GM18508 (cell line): ENCODE measurements at regions not wholly inside any gene's neighbourhood (a gene's known extent, or its start where the extent isn't known, plus 50 kb on each side); places are given as distances from the start of the nearest gene placed in this dataset.

ENCODE experiments used
- ATAC-seq: cut with Tn5 transposase; IDR thresholded peaks from one replicate; pipeline ENCODE4 v1.9.1; 2021; ENCODE audit warnings: moderate number of reproducible peaks; ENCODE audit not compliant: insufficient read depth, unreplicated experiment

DNA sequence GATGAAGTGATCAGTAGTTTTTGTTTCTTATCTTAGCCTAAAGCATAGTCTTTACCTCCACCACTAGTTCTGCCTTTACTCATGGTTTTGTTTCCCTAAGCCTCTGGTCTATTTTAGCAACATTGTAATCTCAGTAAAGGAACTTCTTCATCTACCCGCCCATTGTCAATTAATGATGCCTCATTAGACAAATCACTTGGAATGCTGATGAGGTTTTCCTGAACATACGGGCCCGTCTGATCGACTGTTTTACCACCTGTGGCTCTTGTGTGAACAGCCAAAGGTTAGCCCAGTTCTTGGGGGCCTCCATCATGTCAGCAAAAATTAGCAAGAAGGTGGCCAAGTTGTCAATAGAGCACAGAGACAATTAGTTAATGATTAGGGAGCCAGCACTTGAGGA, 470.1 kb upstream of the ARRDC4 start:
- ATAC-seq, result no peak

DNA sequence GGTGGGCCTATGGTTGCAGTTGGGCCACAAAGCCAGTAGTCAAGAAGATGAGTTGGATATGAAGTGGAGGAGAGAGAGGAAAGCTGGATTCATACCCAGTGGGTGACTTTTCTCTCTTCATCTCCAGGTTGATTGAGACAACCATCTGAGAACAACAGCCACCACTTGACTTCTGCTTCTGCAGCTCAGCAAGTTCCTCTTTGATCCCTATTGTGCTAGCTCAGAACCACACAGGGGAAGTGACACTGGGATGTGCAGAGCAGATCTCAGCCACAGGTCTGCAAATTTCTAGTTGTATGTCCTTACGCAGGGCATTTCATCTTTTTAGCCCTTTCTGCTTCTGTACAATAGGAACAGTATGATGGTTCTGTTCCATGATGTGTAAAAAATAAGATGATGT, 459.2 kb upstream of the ARRDC4 start:
- no peak for ATAC-seq

DNA sequence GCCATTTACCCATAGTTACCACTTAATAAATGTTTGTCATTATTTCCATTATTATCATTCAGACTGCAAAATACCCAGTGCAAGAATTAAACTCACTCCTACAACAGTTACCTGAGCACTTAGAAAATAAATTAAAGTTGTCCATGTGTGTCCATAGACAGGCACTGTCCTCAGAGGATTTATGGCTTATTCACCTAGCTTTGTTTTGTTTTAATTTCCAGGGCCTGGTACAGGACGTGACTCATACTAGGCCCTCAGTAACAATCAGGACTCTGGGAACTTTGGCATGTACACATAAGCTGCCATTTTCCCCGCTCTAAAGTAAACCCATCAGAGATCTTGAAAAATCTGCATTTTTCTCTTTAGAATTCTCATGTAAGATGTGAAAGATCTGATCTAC, 458.5 kb upstream of the ARRDC4 start:
- no peak for ATAC-seq

DNA sequence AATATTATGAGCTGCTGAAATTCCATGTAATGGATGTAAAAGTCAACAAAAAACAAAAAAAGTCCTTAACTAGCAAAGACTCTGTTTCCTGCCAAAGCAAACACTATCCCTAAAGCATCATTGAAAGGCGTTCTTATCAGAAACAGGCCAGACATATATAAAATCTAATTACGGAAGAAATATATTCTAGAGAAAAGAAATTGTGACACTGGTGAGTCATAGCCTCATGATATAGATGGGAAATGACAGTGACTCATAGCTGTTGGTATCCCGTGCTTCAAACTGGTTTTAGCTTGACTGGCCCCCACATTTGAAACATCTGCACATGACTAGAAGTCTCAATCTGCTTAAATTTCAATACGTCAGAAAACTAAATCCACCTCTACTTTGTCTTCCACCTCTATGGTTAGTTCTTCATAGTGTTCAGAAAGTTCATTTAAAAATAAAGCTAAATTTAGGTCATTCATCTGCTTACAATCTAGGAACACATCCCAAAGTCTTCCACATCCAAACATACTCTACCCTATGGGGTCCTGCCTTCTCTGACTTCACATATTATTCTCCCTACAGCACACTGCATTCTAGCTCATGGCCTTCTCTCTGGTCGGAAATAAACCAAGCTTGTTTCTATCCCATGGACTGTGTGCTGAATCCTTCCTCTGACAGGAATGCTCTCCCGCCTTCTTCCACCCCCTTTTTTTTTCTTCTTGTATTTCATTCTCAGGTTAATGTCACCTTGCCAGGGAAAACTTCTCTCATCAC, 456.3 kb upstream of the ARRDC4 start:
- no peak for ATAC-seq

DNA sequence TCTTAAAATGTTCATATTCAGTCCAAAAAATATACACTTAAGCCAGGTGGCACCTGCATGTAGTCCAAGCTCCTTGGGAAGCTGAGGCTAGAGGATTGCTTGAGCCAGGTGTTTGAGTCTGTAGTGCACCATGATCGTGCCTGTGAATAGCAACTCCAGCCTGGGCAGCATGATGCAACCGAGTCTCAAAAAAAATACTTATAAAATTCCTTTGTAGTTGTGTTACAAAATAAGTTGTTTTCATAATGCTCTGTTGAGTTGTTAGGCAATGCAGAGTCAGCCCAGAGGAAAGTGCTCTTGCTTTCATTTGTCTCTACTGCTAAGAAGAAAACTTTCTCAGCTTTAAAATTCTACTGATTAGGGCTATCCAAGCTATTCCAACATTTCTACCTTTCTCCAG, 442.8 kb upstream of the ARRDC4 start:
- no peak for ATAC-seq

DNA sequence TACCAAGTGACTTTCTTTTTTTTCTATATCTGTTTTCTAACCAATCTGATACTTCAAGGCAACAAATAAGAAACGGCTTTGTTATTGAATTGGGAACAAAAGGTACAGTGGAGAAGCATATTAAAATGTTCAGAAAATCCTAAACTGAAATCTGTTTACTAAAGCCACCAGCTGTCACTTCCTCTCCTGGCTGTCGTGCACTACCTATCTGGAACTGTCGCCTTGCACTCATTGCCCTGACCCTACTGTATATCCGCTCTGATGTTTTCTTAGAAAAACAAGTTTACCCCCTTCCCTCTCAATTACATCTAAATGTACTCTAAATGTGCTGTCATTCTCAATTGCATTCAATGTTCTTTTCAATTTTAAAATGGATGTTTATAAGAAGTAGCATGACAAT, 439.8 kb upstream of the ARRDC4 start:
- no peak for ATAC-seq

DNA sequence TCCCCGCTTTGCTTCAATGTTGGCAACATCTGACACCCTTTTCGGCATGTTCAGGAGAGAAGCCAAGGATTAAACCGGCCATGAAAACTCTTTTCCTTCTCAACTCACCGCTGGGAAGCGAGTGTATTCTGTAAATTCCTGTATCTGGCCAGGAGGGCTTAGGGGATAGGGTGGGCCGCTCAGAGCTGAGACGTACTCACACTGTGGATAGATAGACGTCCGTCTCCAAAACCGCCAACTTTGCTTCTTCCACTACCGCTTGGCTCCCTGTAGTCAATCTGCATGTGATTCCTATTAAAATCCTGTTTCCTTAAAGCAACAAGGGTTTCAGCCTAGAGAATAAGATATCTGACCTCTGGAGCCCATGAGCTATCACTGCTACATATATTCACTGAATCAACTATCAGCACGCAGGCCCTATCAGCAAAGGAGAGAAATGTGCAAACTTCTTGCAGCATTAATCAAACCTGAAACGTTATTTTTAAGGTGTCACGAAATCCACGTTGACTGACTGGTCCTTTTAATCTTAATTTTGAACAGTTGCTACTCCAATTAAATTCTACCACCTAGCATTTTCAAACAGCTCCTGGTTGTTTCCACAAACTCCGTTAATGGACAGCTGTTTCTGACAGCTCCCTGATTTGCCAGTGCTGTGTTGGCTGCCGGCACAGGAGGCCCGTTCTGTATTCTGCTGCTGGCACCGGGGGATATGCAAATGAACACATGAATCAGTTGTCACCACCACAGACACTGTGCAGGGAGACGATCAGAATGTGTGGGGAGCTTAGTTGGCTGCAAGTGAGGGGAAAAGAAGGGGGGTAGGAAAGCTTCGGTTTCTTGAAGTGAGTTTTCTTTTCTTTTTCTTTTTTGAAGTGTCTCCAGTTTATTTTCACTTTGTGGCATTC, 438.9 kb upstream of the ARRDC4 start:
- ATAC-seq, result no peak

DNA sequence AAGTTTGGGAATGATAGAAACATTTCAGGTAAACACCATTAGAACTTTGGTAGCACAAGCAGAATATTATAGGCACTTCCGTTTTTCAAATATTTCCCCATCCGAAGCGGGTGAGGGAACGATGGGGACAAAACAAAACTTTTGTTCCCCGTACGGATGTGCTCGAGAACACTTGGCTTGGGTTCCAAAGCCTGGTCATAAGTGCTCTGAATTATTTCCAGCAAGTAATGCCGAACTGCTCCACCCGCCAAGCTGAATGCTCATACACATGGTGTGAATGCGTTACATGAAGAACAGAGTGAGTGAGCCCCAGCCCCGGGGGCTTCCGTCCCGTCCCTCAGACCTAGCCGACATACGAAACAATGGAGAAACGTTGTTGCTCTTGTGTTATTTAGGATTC, 438.2 kb upstream of the ARRDC4 start:
- no peak for ATAC-seq

DNA sequence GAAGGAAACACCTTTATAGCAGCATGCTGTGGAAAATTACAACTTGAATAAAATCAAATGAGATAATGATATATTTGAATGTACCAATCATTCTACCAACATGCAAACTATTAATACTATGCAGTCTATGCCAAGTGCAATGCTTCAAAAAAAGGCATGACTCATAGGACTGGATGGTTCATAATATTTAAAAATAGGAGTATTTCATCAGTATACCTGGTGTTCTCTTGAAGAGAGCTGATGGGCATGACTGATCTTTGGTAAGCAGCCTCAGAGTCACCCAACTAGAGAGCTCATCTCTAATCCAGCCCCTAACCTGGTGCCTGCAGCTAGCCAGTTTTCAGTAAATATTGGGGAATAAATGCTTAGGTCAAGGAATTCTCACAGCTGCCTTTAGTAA, 434.7 kb upstream of the ARRDC4 start:
- no peak for ATAC-seq

DNA sequence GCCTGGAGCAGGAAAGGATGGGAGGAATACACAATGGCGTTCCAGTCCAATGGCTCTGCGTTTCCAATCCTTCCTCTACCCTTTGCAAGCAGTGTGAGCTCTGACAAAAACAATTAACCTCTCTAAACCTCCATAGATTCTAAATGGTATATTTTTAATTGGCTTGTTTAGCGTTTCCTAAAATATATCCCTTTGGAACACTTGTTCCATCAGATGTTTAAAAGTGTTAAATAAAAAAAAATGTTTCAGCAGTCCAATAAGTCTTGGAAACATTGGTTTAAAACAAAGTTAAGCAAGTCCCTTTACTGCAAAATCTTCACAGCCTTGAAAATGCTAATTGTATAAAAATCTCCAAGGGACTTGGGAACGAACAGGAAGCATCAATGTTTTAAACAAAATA, 432.3 kb upstream of the ARRDC4 start:
- no peak for ATAC-seq

DNA sequence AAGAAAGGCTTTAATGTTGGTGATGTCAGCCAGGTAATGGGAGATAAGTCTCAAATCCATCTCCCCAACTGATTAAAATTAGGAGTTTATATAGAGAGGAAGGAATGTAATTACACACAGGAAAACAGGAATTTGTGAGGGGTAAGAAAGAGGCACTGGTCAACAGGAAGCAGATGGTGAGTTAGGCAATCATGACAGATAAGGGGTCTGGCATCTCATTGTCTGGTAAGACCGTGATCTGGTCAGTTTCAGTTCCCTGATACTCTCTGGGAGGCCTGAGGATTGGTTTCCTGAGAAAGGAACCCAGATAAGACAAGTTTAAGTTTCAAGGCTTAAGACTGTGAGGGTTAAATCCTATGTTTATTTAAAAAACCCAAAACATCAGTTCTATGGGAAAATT, 414.7 kb upstream of the ARRDC4 start:
- ATAC-seq, result no peak

DNA sequence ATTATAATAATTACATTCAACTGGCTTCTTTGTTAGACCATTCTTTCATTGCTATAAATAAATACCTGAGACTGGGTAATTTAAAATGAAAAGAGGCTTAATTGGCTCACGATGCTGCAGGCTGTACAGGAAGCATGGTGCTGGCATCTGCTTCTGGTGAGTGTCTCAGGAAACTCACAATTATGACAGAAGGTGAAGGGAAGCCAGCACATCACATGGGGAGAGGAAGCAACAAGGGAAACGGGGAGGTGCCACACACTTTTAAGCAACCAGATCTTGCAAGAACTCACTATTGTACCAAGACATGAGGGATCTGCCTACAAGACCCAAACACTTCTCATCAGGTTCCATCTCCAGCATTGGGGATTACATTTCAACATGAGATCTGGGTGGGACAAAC, 413.1 kb upstream of the ARRDC4 start:
- no peak for ATAC-seq

DNA sequence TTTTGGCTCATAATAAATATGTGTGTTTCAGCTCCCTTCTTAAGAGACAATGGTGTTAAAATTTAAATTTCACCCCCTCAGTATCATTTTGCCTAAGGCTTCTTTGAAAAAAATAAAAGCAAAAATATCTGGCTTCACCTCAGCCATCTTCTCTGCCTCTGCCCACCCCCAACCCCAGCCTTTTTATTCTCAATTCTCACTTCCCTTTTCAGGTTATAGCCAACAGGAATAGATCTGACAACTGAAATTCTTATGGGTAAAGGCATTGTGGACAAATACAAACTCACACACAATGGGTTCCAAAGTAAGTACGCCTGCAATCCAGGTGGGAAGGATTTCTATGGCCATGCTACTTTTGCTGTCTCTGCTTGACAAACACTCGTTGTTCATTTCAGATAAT, 399.0 kb upstream of the ARRDC4 start:
- no peak for ATAC-seq

DNA sequence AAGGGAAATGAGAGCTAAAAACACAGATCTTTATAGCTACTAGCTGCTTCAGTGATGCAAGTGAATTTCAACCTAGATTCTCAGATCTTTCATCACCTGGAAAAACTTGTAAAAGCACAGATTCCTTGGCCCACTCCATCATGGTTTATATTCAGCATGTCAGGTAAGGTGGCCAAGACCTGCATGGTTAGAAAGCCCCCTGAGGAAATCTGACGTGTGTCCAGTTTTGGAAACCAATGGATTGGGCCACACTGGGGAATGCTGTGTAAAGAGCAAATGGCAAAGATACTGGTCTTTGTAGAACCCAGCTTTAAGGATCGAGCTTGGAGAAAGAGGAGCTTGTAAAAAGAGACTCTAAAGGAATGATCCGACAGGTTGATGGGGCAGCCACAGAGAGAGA, 397.0 kb upstream of the ARRDC4 start:
- no peak for ATAC-seq

DNA sequence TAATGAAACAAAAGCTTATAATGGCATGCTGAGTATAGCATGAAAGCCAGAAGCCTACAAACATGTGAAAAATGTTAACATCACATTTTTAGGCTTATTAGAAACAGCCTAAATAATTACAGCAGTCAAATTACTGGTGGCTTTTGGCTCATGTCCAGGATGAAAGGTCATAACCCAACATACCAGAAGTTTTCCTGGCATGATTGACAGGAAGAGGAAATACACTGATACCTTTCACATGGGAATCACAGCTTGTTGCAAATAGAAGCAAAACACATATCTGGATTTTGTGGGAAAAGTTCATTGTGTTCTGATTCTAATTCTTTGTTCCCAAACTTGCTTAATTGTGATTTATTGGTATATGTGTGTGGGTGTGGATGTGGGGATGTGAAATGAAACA, 393.5 kb upstream of the ARRDC4 start:
- ATAC-seq, result no peak

DNA sequence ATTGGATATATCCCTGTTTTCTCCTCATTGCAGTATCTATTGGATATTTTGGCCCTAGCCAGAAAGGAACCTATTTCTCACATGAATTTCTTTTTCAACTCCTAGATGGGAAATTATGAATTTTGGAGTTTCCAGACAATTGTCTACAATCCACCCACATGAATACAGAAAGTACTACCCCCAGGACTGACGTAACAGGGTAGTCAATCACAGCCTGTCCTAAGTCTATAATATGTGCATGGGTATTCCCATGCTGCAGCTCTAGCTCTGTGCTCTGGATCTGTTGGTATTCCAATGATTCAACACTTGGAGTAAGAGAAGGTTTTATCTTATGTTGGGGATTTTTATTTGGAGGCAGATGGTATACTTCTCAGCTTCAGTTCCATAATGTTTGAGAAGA, 393.1 kb upstream of the ARRDC4 start:
- ATAC-seq, result no peak

DNA sequence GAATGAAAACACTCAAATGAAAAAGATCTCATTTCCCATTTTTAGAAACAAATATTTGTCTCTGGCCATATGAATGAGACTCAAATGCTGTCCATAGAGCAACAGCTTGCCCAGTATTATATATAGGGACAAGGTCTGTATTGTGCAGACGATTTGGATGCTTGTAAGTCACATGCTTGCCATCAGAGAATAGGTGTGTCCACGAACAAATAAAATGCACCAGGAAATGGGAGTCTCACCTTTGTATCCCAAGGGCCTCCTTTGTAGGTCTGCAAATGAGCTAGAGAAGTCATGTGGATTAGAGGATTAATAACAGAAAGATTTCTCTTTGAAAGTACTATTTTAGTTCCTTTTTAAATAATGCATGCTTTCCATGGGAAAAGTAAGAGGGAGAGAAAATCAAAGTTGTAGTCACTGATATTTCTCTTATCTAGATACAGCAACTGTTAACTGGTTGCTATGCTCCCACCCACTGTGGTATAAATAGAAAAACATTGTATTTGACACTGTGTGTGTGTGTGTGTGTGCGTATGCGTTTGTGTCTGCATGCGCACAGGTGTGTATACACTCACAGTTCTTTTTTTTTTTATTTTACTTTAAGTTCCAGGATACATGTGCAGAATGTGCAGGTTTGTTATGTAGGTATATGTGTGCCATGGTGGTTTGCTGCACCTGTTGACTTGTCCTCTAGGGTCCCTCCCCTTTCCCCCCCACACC, 383.4 kb upstream of the ARRDC4 start:
- ATAC-seq, result no peak

DNA sequence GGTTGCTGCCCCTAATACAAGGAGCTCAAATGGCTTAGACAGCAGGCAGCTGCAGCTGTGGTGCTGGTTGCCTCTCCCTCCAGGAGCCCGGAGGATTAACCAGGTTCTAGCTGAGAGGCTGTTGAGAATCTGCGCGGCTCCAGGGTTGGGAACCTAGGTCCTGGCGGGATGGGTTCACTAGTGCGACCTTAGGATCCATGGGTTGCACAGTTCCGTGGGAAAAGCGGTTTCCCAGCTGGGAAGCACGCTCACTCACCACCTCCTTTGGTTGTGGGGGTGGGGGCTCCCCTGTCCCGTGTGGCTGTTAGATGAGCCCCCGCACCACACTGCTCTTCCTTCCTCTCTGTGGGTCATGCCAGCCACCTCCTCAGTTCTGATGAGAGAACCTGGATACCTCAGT, 375.1 kb upstream of the ARRDC4 start:
- no peak for ATAC-seq

DNA sequence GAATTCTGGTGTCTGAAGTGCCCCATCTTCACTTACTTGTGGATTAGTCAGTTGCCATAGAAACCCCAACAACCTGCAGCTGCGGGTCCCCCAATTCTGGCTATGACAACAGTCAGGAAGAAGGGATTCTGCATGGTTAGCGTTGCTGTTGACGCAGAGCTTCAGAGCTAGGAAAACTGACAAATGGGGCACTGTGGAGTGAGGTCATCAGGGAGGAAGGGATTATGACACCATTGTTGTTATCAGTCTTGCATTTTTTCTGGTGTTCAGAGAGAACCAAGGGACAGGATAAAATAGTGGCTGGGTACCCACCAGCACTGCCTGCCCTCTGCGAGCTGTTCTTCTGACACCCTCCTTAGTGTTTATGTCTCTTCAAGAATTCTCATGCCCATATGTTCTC, 367.7 kb upstream of the ARRDC4 start:
- ATAC-seq, result no peak

DNA sequence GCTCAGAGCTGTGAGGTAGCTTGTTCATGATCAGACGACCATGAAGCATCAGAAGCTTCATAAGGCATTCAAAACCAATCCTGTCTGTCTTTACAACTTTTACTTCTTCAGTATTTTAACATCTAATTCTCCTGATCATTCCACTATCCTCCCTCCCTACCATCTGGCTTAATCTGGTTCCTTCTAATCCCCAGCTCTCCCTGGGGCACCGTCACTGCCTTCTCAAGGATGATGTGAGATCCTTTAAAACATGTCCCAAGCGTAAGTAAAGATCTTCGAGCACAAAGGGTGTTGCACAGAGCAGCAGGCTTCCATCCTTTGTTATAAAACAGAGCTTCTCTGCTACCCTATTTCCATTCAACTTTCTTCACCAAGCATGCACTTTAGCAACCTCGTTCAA, 362.7 kb upstream of the ARRDC4 start:
- ATAC-seq, result no peak

DNA sequence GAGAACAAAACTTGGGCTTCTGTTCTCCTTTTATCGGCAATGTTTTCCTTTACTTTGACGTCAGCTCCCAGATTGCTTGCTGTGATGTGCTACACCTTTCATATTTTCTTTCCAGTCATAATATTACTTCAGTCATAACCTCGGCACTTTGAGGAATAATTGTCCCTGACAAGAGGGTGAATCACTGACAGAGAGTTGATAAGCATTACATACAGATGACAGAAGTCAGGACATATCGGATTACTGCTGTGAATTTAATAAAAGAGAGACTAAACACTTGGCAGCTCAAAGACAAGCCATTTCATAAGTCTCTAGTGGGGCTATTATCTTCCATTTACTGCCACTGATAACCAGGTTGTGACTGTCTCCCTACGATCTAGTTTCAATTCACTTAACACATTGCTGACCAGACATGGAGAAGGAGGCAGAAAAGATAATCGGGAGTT, 362.1 kb upstream of the ARRDC4 start:
- ATAC-seq, result no peak
